ENCODE measurements at regions not wholly inside any gene's neighbourhood (a gene's known extent, or its start where the extent isn't known, plus 50 kb on each side); places are given as distances from the start of the nearest gene placed in this dataset.
"Not testable (repeated sequence)": the region's sequence is repeated elsewhere in the genome, so short reads cannot be mapped to it uniquely, and the experiment has no call there.

DNA sequence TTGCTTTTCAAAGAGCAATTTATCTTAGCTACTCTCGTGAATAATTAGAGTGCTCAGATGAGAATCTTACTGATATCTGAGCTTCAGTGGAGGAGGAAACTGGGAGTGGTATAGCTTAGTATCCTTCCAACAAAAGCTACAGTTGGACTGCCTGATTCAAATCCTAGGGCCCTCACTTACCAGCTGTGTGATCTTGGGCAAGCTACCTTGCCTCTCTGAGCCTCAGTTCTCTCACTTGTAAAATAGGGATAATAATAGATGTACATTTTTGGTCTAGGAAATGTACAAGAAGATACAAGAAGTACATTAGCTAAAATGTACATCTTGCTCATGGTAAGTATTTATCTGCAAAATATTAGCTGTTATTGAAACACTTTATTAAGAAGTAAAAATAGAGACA lies 502.0 kb downstream of the HAPSTR1 start:
- no peak for DNase-seq (ENCODE audit: low spot score)

DNA sequence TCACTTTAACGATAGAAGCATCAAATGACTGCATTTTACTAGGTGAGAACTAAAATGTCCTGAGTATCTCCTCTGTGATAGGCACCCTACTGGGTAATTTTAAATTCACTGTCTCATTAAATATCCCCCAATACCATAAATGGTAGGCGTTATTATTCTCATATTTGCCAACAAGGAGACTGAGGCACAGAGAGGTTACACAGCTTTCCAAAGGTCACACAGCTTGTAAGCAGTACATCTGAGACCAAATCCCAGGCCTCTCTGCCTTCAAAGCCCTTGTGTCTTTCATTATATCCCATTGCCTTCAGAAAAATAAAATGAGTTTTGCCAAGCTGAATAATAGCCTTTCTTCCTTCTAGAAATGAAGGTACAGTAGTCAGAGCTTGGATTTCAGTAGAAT lies 502.6 kb downstream of the HAPSTR1 start:
- DNase-seq (ENCODE audit: low spot score): no peak

GRCh38 chr16:9594946-9595345 lies 503.5 kb downstream of the HAPSTR1 start:
- no peak for DNase-seq (ENCODE audit: low spot score)

GRCh38 chr16:9595393-9595792 lies 503.9 kb downstream of the HAPSTR1 start:
- no peak for DNase-seq (ENCODE audit: low spot score)

- no peak for DNase-seq (ENCODE audit: low spot score)
Measured at GRCh38 chr16:9596788-9597187, 505.3 kb downstream of the HAPSTR1 start.

GRCh38 chr16:9597967-9598730 lies 506.7 kb downstream of the HAPSTR1 start:
- DNase-seq (ENCODE audit: low spot score): no peak

GRCh38 chr16:9598731-9599083 lies 507.3 kb downstream of the HAPSTR1 start:
- no peak for DNase-seq (ENCODE audit: low spot score)

- no peak for DNase-seq (ENCODE audit: low spot score)
Measured at GRCh38 chr16:9599415-9600120, 508.1 kb downstream of the HAPSTR1 start.

DNA sequence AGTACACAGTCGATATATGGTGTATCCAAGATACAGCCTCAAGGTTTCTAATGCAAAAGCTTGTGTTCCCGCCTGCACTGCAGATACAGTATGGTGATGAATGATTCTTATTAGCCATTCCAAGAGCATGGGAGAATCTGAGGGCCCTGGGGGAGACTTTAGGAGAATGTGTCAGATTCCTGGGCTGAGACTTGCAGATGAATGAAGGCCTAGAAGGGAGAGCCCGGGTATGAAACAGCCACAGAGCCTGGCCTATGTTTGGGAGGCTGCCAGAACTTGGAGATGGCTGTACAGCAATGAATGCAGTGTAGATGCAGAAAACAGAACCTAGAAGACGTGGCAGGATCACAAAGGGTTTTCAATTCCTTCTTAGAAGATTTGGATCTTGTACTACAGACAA lies 510.7 kb downstream of the HAPSTR1 start:
- DNase-seq (ENCODE audit: low spot score): no peak

- DNase-seq (ENCODE audit: low spot score): no peak
Measured at GRCh38 chr16:9603316-9603715, 511.9 kb downstream of the HAPSTR1 start.

DNA sequence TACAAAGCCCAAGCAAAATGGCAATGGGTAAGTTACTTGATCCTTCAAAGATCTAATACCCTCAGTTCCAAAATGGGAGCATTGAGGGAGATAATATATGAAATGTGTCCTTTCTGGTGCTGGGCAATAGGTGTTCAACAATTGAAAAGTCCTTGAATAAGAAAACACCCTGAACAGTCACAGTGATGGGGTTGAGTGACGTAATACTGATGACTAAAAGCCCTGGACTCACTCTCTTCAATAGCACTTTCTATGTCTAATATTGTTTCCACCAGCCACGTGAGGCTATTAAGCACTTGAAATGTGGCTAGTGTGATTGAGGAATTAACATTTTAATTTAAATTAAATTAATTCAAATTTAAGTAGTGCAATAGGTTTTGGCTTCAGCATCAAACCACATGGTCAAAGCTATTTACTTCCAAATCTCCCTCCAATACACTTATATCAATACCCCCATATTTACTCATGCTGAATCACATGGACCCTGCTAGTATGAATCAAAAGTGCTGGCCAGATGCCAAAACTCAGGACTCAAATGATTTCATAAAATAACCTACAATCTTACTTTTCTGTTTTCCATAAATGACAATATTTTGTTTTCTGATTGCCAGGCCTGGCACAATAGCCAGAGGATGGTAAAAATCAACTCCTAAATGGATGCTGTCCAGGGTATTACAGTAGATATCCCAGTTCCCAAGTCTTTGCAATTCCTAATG lies 516.2 kb downstream of the HAPSTR1 start:
- DNase-seq (ENCODE audit: low spot score): no peak

DNA sequence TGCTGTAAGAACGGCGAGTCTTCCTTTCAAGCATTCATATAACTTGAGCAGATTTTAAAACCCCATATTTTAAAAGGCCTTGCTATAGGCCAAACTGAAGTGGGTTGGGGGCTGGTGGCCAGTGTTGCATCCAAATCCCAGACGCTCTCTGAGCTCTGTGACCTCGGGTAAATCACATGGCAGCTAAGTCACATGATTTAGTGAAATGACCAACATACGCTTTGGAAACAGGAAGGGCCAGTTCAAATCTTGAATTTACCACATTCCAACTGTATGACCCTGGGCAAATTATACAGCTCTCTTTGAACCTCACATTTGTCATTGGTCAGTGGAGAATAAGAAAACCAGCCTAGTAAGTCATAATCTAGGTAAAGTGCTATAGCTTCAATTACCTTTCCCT lies 519.3 kb downstream of the HAPSTR1 start:
- no peak for DNase-seq (ENCODE audit: low spot score)

- no peak for DNase-seq (ENCODE audit: low spot score)
Measured at GRCh38 chr16:9612267-9612666, 520.8 kb downstream of the HAPSTR1 start.

DNA sequence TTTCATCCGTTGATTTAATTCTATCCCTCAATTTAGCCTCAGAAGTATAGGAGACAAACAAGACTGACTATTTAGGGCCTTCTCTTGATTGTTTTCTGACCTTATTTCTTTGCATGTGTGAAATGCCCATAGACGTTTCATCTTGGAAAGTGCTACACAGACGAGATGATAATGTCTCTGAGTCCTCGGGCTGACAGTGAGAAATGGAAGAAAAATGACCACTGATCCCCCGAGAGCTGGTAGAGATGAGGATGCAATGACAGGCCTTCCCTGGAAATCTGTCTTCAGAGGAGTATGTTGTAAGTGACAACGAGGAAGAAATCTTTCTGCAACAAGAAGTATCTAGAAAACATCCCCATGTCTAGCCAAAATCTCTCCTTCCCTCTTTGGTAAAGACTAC lies 522.9 kb downstream of the HAPSTR1 start:
- no peak for DNase-seq (ENCODE audit: low spot score)

- DNase-seq (ENCODE audit: low spot score): no peak
Measured at GRCh38 chr16:9622268-9622667, 530.8 kb downstream of the HAPSTR1 start.

GRCh38 chr16:9625122-9625521 lies 533.7 kb downstream of the HAPSTR1 start:
- DNase-seq (ENCODE audit: low spot score): no peak

- no peak for DNase-seq (ENCODE audit: low spot score)
Measured at GRCh38 chr16:9627427-9627826, 536.0 kb downstream of the HAPSTR1 start.

GRCh38 chr16:9630119-9630518 lies 538.7 kb downstream of the HAPSTR1 start:
- DNase-seq (ENCODE audit: low spot score): no peak

- DNase-seq (ENCODE audit: low spot score): no peak
Measured at GRCh38 chr16:9630985-9631384, 539.5 kb downstream of the HAPSTR1 start.

DNA sequence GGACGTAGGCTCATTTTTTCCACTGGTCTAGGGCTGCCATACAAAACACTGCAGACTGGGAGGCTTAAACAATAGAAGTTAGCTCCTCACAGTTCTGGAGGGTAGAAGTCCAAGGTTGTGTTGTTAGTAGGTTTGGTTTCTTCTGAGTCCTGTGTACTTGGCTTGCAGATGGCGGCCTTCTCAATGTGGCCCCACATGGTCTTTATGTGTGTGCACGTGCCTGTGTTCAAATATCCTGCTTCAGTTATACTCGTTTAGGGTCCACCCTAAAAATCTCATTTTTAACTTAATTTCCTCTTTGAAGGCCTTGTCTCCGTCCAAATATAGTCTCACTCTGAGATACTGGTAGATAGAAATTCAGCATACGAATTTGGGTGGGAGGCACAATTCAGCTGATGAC lies 542.4 kb downstream of the HAPSTR1 start:
- DNase-seq (ENCODE audit: low spot score): no peak

DNA sequence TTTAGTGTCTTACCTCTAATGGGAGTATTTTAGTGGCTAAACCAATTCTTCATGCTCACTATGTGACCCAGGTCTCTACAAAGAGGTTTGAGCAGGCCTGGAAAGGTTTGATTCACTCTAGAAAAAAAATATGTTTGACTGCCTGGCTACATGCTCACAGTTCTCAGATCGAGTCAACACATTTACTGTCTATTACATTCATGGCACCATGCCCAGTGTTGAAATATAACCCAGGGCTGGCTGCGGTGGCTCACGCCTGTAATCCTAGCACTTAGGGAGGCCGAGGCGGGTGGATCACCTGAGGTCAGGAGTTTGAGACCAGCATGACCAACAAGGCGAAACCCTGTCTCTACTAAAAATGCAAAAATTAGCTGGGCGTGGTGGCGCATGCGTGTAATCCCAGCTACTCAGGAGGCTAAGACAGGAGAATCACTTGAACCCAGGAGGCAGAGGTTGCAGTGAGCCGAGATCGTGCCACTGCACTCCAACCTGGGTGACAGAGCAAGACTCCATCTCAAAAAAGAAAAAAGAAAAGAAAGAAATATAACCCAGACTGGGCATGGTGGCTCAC lies 543.8 kb downstream of the HAPSTR1 start:
- not testable (repeated sequence) for DNase-seq (ENCODE audit: low spot score)

DNA sequence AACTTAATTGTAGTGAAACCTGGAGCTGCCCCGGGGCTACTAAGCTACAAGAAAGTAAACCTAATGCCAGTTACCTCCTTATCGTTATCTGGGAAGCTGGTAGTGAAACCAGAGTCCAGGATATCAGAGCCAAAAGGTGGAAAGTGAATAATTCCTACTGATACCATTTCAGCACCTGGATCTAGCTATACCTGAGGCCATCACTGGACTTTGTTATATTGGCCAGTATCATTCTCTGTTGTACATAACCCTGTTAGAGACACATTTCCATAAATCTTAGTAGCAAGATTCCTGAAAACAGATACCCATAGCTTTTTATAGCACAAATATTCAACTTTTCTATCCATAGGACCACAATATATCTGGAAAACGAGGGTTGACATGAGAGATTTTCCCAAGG lies 538.0 kb downstream of the GRIN2A start:
- DNase-seq (ENCODE audit: low spot score): no peak

DNA sequence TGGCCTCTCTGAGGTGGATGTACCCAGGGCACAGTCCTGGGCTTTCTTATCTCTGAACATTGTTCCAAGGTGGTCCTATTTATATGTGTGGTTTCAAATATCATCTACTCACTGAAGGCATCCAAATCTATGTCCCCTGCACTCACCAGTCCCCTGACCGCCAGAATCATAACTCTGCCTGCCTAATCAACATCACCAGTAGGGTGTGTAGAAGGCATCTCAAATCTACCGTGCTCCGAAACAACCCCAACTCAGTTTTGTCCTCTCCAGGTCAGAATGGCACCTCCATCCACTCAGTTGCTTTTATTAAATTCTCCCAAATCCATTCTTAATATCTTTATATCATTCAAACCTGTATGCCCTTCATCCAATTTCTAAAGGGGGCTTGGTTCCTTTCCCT lies 536.3 kb downstream of the GRIN2A start:
- no peak for DNase-seq (ENCODE audit: low spot score)
